HL-60/S4 (cell line): ENCODE measurements at regions not wholly inside any gene's neighbourhood (a gene's known extent, or its start where the extent isn't known, plus 50 kb on each side); places are given as distances from the start of the nearest gene placed in this dataset.

Experiments used
- in situ Hi-C: fragments of 300-500 bp; cut with MboI; formaldehyde crosslinking; loops from 2 replicates; pipeline ENCODE4 v1.14.3; 2022; ENCODE audit warnings: low sequenced_read_pairs

- in situ Hi-C loops: no loop called here
Observed at GRCh38 chr12:92583910-92584309, 118.9 kb upstream of the PLEKHG7 start.

GRCh38 chr12:92582893-92583292 is 119.9 kb upstream of the PLEKHG7 start:
- in situ Hi-C loops: no loop called here

DNA sequence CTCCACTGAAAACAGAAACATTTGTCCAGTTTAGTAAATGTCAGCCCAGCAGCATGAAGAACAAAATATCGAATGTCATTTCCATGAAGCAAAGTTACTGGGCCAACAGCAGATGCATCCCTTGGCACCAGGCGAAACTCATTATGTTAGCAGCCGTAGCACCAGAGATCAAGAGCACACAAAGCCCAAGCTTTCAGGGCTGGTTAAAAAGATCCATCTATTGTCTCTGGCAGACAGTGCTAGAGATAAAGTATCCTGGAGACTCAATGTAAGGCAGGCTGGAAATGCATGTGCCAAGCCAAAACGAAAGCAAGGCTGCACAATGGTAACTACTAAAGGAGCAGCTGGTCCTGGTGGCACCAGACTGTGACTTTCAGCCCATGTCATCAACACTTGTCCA is 120.3 kb upstream of the PLEKHG7 start:
- in situ Hi-C loops: no loop called here

- in situ Hi-C loops: no loop called here
Observed at GRCh38 chr12:92581604-92582003, 121.2 kb upstream of the PLEKHG7 start.

- in situ Hi-C loops: no loop called here
Observed at GRCh38 chr12:92574911-92575570, 127.7 kb upstream of the PLEKHG7 start.

DNA sequence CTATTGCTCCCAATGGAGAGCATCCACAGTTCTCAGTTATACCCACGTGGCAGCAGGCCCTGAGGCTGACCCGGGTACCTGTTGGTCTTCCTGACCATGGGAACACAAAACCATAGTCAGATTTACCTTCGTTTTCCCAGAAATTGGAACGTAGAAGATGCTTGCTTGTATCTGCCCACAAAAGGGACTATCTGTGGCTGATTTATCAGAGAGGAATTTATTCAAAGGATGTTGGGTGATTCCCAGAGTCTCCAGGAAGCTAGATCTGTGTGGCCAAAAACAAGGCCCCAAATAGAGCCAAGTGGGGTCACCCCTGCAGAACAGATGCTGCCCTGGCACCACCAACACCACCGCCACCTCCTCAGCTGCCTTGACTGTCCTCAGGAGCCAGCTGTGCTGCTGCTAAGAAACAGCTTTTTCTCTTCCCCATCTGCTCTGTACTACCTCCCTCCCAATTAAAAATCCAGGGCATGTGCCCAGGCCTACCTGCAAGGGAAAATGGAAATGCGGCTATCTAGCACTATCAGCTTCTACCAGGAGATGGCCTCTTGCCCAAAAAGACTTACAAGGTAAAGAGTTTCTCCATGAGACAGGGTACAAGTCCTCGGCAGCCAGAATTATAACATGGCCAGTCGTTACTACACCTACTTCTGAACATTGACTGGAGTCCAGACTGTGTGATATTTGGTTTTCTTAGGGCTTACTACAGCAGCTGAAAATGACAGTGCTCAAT is 128.6 kb upstream of the PLEKHG7 start:
- in situ Hi-C loops: no loop called here

DNA sequence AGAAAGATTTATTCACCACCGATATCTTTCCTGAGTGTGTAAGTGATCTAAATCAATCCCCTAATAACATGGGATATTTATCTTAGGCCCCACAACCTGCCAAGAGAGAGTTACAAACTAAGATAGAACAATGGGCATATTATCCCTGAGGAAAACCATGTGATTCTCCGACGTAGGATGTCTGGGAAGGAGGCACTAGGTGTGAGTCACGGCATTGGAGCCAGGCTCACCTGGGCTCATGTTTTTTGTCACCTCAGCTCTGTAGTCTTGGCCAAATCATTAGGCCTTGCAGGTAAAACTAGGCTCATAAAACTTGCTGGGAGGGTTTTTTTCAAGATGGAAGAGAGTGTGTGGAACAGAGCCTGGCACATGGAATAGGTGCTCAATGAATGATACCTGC is 129.7 kb upstream of the PLEKHG7 start:
- in situ Hi-C loops: no loop called here

GRCh38 chr12:92571844-92572543 is 130.8 kb upstream of the PLEKHG7 start:
- in situ Hi-C loops: no loop called here

DNA sequence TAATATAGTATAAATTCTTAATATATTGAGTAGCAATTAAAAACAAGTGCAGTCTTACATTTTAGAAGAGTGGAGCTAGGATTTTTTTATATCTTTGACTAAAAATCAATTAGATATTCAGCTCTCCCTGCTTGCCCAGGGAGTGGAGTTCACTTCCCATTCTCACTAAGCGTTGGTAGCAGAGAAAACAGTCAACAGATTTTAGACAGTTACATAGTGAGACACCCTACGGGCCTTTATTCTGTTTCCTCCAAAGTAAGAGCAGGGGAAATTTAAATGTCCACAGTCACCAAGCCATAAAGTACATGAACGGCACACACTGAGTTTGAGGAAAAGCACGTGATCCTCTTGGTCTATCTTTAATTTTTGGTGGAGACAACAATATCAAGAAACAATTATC is 131.6 kb upstream of the PLEKHG7 start:
- in situ Hi-C loops: no loop called here

DNA sequence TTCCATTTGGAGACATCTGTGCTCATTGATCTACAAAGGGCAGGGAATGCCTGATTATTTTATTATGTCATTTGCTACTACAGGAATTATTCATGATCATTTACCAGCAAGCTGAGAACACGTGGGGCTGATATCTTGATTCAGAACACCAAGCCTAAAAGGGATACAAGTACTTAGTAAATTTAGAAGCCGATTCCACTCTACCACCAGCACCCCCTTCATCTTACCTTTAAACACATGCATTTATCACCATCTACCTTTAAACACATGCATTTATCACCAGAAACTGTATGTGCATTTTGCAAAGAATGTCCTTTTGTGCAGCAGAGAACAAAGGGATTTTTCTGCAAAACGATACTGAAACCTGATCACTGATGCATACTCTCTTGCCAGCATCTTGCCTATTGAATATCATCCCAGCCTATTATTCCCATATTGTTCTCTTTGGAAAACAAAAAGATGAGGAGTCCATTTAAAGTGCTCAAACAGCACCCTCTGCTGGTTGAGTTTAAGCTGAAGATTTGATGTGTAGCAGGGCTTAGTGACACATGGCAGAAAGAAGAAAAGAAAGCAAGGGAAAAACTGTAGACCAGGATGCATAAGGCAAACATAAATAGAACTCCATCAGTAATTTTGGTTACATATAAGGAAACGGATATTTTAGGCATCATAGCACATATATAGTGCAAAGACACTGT is 132.6 kb upstream of the PLEKHG7 start:
- in situ Hi-C loops: no loop called here

GRCh38 chr12:92568691-92569090 is 134.1 kb upstream of the PLEKHG7 start:
- in situ Hi-C loops: no loop called here

- in situ Hi-C loops: no loop called here
Observed at GRCh38 chr12:92566448-92567019, 136.3 kb upstream of the PLEKHG7 start.

- in situ Hi-C loops: no loop called here
Observed at GRCh38 chr12:92563819-92564218, 139.0 kb upstream of the PLEKHG7 start.

DNA sequence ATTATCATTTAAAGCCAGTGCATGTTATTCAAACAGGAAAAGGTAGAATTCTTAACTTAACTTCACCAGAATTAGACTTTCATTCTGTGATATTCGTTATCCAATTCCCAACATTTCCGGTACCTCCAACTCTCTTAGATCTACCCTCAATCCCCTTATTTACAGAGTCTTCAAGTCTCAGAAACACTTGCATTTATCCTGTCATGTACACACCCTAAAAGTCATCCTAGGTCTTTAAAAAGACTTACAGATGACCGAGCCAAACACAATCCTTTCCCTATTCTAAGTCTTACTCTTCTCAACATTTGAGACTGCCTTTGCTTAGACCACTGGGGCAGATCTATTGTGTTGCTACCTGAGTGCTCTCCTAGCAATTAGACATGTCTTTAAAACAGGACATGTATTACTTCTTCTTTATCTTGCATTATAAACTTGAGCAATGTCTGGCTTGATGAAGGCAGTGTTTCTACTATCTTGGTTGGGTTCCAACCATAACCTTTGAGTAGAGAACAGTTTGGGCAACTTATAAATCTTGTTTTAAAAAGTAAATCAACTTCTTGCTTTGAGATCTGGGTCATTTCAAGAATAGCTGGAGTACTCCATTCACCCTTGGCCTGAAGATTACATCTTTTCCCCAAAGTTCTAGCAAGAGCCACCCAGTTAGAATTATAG is 140.6 kb upstream of the PLEKHG7 start:
- in situ Hi-C loops: no loop called here

DNA sequence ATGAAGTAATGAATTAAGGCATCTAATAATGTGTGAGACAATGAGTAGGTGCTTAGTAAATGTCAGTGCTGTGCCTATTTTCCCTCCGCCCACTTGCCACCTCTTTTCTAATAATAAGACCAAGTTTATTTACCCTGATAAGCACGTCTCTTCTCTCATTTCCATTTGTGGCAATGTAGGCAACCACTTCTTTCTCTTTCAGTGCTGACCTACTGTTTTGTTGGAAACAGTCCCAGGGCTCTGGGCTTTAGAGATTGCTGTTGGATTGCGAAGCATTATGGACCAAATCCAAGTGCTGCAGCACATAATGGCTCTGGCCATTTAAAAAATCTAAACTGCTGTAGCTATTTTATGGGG is 141.3 kb upstream of the PLEKHG7 start:
- in situ Hi-C loops: no loop called here

- in situ Hi-C loops: no loop called here
Observed at GRCh38 chr12:92560713-92561542, 141.9 kb upstream of the PLEKHG7 start.

DNA sequence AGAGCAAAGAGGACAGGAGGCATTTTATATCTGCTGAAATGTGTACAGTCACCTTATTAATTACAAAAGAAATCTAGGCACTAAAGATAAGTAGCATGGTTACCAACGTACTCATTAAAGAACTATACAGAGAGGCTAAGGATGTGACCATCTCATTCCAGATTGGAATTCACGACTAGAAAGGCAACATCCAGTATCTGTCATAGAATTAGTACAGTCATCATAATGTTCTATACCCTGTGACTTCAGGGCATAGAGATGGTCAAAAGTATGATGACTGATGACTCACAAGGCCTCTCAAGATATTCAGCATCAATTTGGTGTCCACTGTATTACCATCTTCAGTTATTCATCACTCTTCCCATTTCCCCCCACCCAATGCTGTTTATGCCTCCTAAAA is 144.0 kb upstream of the PLEKHG7 start:
- in situ Hi-C loops: no loop called here

GRCh38 chr12:92558215-92558773 is 144.5 kb upstream of the PLEKHG7 start:
- in situ Hi-C loops: no loop called here

DNA sequence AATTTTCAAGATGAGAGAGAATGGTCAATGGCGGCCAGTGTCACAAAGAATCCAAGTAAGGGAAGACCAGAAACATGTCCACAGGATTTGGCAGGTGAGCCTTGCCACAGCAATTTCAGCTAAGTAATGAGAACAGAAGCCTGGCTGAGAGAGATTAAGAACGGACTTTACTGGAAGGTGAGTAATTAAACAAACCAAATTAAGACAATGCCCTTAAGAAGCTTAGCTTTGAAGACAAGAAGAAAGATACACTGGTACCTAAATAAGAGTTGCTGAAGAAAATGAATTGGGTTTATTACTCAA is 145.4 kb upstream of the PLEKHG7 start:
- in situ Hi-C loops: no loop called here
